HG02571 (cell line): ENCODE measurements at regions not wholly inside any gene's neighbourhood (a gene's known extent, or its start where the extent isn't known, plus 50 kb on each side); places are given as distances from the start of the nearest gene placed in this dataset.

Experiments
- ATAC-seq: cut with Tn5 transposase; IDR thresholded peaks from one replicate; pipeline ENCODE4 v1.9.1; 2021; ENCODE audit warnings: mild to moderate bottlenecking, moderate library complexity; ENCODE audit not compliant: unreplicated experiment

- no peak for ATAC-seq
Observed at GRCh38 chr10:4215963-4216575, 431.1 kb upstream of the KLF6 start.

GRCh38 chr10:4215485-4215884, 430.5 kb upstream of the KLF6 start:
- ATAC-seq = no peak

- no peak for ATAC-seq
Observed at GRCh38 chr10:4214908-4215307, 429.9 kb upstream of the KLF6 start.

GRCh38 chr10:4213441-4213840, 428.4 kb upstream of the KLF6 start:
- ATAC-seq = no peak

- ATAC-seq = no peak
Observed at GRCh38 chr10:4212111-4212630, 427.2 kb upstream of the KLF6 start.

- no peak for ATAC-seq
Observed at GRCh38 chr10:4208499-4208898, 423.5 kb upstream of the KLF6 start.

GRCh38 chr10:4205113-4205512, 420.1 kb upstream of the KLF6 start:
- no peak for ATAC-seq

- no peak for ATAC-seq
Observed at GRCh38 chr10:4202938-4203337, 417.9 kb upstream of the KLF6 start.

- ATAC-seq = no peak
Observed at GRCh38 chr10:4201866-4202825, 417.1 kb upstream of the KLF6 start.

- no peak for ATAC-seq
Observed at GRCh38 chr10:4199196-4199595, 414.2 kb upstream of the KLF6 start.

GRCh38 chr10:4198216-4198615, 413.2 kb upstream of the KLF6 start:
- no peak for ATAC-seq

- ATAC-seq = no peak
Observed at GRCh38 chr10:4197676-4198075, 412.7 kb upstream of the KLF6 start.

- no peak for ATAC-seq
Observed at GRCh38 chr10:4196771-4197390, 411.9 kb upstream of the KLF6 start.

- no peak for ATAC-seq
Observed at GRCh38 chr10:4196183-4196582, 411.2 kb upstream of the KLF6 start.

- ATAC-seq = no peak
Observed at GRCh38 chr10:4195213-4195612, 410.2 kb upstream of the KLF6 start.

- ATAC-seq = no peak
Observed at GRCh38 chr10:4194231-4194630, 409.2 kb upstream of the KLF6 start.

- ATAC-seq = no peak
Observed at GRCh38 chr10:4191894-4192293, 406.9 kb upstream of the KLF6 start.

- no peak for ATAC-seq
Observed at GRCh38 chr10:4191354-4191753, 406.3 kb upstream of the KLF6 start.

- ATAC-seq = no peak
Observed at GRCh38 chr10:4190876-4191275, 405.9 kb upstream of the KLF6 start.

GRCh38 chr10:4189281-4189680, 404.3 kb upstream of the KLF6 start:
- no peak for ATAC-seq

- ATAC-seq = no peak
Observed at GRCh38 chr10:4188406-4188805, 403.4 kb upstream of the KLF6 start.
